Activated CD4-positive, alpha-beta T cell treated with anti-CD3 and anti-CD28 coated beads, Interleukin-2, amount 50 U/mL, for 48 hours (primary cell): ENCODE measurements at regions not wholly inside any gene's neighbourhood (a gene's known extent, or its start where the extent isn't known, plus 50 kb on each side); places are given as distances from the start of the nearest gene placed in this dataset.
"Not testable (repeated sequence)": the region's sequence is repeated elsewhere in the genome, so short reads cannot be mapped to it uniquely, and the experiment has no call there.

ENCODE experiments used
- DNase-seq, 2 experiments: peaks; one replicate each; pipeline ENCODE4 v3.0.0-alpha.2; 2020

GRCh38 chr3:137641879-137642704, 122.0 kb upstream of the SOX14 start:
- DNase-seq: no peak

GRCh38 chr3:137642831-137643230, 121.3 kb upstream of the SOX14 start:
- DNase-seq: no peak

GRCh38 chr3:137647179-137647578, 116.9 kb upstream of the SOX14 start:
- DNase-seq: no peak

DNA sequence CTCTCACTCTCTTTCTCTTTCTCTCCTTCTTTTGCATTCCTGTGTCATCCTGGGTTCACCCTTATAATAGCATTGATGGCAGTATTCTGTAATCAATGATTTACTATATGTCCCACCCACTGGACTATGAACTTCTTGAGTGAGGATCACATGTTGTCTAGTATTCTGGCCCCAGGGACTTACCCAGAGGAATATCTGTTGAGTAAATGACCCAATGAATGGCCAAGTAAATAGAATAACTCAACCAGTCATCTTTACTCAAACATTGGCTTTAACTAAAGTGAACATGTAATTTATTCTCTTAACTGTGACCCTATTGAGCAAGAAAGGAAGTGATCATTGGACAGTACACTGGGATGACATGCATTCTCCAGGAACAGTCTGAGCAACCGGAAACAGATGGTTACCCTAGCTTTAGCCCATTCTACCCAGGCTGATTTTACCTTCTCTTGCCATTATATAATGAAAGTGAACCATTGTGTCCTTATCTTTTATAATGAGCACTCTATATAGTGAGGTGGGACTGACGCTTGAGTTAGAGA, 94.5 kb upstream of the SOX14 start:
- no peak for DNase-seq

DNA sequence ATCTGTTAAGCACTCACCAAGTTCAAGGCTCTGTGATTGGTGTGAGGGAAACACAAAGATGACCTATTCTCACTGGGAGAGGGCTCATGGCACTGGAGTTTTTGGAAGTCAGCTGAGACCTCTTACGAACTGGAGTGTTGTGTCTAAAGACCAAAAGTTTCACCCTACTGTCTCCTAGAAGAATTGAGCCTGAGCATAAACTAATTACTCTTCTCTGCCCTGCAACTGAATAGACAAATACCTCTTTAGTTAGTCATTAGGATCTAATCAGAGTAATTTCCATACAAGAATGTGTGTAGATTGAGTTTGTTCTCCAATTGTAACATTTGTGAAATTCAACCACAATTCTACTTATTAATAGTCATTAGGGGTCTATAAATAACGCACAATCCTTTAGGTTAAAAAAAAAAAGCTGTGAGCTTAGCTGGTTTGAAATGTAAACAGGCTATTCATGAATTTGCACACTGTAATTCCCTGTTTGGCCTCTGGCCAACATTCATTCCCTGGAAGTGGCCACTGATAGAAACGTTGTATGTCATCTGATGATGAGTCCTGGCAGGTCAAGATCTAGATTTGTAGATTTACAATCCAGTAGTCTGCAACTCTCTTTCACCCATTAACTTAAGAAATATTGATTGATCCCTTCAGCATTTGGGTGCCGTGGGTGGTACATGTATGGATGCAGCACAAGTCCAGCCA, 76.8 kb upstream of the SOX14 start:
- no peak for DNase-seq

DNA sequence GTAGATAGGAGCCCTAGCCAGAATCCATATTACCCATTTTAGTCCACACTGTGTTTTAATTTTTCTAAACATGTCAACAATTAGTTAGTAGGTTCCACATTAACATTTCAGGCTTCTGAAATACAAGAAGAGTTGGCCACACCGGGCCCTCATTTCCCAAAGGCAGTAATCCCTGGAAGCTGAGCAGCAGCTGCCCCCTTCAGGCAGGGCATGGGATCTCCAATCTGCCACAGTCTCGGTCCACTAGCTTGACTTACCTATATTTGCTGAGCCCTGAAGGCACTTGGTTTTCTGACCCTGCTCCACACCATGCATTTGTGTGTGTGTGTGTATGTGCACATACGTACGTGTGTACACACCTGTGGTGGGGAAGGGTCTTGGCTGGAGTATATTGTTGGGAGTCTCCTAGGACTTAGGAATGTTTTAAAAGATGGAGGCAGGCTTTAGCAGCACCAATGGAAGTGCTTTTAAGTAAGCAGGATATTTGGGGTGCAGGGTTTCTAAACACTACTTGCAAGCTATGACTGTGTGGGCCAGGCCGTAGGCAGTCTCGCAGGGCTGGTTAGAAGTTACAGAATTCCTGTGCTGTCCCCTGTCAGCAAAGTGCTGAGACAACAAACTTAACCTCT, 71.2 kb upstream of the SOX14 start:
- DNase-seq: no peak

DNA sequence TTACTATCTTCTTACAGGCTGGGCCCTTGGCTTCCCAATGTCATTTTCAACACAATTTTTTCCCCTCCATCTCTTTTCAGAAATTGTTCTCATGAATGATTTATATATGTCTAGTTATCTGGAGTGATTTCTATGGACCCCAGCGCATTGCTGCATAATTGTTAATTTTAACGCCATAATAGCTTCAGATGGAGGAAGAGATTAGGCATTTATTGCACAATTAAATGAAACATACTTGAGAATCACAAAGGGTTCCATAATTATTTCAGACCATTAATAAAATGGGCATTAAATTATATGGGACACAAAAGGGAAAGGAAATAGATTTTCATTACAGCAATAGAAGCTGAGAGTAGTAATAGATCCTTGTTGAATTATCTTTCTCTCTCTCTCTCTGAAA, 70.3 kb upstream of the SOX14 start:
- no peak for DNase-seq

- no peak for DNase-seq
Observed at GRCh38 chr3:137694836-137695235, 69.3 kb upstream of the SOX14 start.

GRCh38 chr3:137695351-137695750, 68.8 kb upstream of the SOX14 start:
- no peak for DNase-seq

DNA sequence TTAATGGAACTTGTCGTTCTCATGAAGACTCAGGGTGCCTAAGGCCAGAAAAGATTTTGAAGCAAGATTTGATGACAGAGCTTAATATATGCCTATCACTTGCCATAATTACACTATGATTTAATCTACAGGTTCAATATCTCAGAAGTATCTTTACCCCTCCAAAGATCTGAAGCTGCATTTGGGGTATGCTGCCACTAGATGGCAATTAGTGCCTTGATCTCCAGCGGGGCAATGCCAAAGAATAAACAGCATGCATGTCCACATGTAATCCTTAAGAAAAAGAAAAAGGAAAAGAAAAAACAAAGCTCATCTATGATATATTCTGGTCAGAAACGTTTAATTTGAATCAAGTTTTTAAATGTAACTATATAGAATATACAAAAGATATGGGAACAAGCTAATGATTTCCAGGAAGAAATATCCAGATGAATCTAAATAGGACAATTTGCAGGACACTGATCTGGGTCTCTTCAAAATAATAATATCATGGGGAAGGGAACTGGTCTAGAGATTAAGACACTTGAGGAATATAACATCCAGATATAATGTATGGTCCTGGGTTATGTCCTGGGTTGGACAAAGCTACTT, 55.0 kb upstream of the SOX14 start:
- DNase-seq: no peak

DNA sequence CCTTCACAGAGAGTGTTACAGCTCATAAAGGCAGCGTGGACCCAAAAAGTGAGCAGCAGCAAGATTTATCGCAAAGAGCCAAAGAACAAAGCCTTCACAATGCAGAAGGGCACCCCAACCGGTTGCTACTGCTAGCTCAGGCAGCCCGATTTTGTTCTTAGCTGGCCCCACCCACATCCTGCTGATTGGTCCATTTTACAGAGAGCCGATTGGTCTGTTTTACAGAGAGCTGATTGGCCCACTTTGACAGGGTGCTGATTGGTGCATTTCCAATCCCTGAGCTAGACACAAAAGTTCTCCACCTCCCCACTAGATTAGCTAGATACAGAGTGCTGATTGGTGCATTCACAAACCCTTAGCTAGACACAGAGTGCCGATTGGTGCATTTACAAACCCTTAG, 50.1 kb upstream of the SOX14 start:
- not testable (repeated sequence) for DNase-seq
